NCI-H524 (cell line): ENCODE measurements at regions not wholly inside any gene's neighbourhood (a gene's known extent, or its start where the extent isn't known, plus 50 kb on each side); places are given as distances from the start of the nearest gene placed in this dataset.

Experiments
- DNase-seq, 2 experiments: peaks; one replicate each; lab custom pipeline; 2025; lab: John Stamatoyannopoulos, UW

GRCh38 chr7:25553580-25554291 lies 325.4 kb upstream of the NPVF start:
- no peak for DNase-seq

- DNase-seq, result no peak
Measured at GRCh38 chr7:25557379-25557917, 329.2 kb upstream of the NPVF start.

DNA sequence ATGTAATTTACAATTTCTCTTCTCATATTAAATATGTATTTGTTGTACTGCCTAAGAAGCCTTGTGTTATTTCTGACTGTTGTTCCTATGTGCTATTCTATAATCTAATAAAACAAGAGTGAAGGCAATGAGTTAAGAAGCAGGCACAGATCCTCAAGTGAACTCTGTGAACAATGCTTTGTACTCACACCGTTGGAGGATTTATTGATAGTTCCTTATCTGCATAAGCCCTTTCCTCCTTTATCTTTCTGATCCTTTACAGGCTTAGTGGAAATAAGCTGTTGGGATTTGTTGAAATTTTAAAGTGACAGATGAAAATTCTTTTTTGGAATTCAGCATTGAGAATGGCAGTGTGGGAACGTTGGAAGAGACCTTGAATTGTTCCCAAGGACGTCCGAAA lies 329.6 kb upstream of the NPVF start:
- DNase-seq, result no peak

GRCh38 chr7:25558605-25559004 lies 330.3 kb upstream of the NPVF start:
- no peak for DNase-seq

DNA sequence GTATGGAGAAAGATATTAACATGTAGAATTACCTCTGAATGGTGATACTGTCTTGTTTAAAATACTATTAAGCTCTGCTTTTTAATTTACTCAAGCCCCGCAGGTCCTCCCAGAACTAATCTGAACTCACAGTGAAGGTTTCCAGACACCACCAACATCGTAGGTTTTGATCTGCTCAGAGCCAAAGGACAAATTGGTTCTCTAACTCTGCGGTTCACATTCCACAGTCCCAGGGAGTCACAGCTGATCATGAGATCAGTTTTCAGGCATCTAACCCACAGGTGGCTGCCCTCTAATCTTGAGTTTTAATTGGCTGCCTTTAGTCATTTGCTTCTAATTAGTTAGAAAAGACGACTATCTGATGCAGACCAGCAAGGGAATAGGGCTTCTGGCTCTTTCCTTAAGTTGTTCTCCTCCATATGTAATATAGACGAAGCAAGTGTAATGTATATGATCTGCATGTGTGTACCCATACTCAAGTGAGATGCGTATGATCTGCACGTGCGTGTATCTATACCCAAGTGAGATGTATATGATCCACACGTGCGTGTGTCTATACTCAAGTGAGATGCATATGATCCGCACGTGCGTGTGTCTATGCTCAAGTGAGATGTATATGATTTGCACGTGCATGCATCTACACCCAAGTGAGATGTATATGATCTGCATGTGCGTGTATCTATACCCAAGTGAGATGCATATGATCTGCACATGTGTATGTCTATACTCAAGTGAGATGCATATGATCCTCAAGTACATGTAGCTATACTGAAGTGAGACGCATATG lies 331.5 kb upstream of the NPVF start:
- DNase-seq, result no peak

GRCh38 chr7:25562673-25563182 lies 334.4 kb upstream of the NPVF start:
- peak in 1 of 2 experiments; percentile 46 for DNase-seq

- DNase-seq, result no peak
Measured at GRCh38 chr7:25565002-25565401, 336.7 kb upstream of the NPVF start.

- DNase-seq, result peak; percentile 14 to 59
Measured at GRCh38 chr7:25565949-25566348, 337.7 kb upstream of the NPVF start.

DNA sequence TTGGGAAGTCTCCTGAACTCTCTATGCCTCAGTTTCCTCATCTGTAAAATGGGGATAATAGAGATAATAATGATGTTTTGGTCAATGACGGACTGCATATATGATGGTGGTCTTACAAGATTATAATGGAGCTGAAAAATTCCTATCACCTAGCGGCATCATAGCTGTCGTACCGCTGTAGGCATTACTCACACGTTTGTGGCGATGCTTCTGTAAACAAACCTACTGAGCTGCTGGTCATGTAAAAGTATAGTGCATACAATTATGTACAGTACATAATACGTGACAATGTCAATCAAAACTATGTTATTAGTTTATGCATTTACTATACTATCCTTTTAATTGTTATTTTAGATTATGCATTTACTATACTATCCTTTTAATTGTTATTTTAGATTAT lies 339.1 kb upstream of the NPVF start:
- no peak for DNase-seq

- DNase-seq, result no peak
Measured at GRCh38 chr7:25569765-25570164, 341.5 kb upstream of the NPVF start.

DNA sequence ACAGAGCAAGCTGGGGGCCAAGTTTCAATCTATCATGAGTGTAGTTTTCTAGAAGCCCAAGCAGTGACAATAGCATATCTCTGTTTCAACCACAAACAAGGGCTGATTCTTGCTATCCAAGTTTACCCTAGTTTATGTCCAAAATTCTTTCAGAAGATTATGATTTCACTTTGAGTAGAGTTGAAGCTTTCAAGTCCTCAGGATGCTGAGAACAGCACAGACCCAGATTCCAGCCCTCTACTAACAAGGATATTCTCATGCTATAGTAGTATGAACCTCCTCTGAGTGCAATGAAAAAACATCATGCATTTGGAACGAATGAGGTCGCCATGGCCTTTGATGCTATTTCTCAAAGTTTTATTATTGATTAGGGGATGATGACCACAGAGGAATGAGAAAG lies 344.1 kb upstream of the NPVF start:
- no peak for DNase-seq

GRCh38 chr7:25574828-25575227 lies 346.5 kb upstream of the NPVF start:
- no peak for DNase-seq

GRCh38 chr7:25575634-25576033 lies 347.3 kb upstream of the NPVF start:
- DNase-seq, result no peak

GRCh38 chr7:25578991-25579777 lies 350.9 kb upstream of the NPVF start:
- DNase-seq, result no peak

- no peak for DNase-seq
Measured at GRCh38 chr7:25579778-25580075, 351.4 kb upstream of the NPVF start.

- no peak for DNase-seq
Measured at GRCh38 chr7:25580141-25580540, 351.9 kb upstream of the NPVF start.

DNA sequence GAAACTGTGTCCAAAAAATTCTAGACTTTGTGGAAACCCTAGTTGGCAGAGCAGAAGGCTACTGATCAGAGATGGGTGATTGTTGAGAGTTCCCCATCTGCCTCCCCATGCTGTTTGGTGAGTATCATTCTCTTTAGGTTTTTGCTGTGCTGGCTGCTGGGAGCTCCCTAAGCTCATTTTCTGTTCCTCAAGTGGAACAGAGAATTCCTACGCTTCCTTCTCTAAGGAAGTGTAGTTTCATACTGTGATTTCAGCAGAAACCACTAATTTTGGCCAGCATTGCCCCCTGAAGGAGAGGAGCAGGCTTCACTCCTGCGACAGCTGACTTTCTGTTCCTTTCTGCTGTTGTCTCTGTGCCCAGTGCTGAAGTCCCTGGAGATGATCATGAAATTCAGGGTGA lies 355.3 kb upstream of the NPVF start:
- DNase-seq, result peak in 1 of 2 experiments; percentile 47

- no peak for DNase-seq
Measured at GRCh38 chr7:25584112-25584938, 356.0 kb upstream of the NPVF start.

DNA sequence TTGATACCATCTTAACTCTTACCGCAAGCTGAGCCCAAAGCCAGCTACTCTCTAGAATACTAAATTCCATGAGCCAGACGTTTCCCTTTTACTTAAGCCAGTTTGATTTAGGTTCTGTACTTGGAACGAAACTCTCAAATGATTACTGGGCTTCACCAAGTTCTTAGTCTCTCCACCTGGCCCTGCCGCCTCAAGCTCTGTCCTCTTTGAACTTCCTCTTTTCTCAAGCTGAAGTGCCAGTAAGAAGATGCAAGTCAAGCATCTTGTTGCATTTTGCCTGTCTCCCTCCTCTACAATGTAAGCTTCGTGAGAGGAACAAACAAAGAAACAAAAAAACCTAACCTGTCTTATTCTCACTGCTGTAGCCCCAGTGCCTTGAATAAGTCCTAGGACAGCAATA lies 358.2 kb upstream of the NPVF start:
- no peak for DNase-seq

DNA sequence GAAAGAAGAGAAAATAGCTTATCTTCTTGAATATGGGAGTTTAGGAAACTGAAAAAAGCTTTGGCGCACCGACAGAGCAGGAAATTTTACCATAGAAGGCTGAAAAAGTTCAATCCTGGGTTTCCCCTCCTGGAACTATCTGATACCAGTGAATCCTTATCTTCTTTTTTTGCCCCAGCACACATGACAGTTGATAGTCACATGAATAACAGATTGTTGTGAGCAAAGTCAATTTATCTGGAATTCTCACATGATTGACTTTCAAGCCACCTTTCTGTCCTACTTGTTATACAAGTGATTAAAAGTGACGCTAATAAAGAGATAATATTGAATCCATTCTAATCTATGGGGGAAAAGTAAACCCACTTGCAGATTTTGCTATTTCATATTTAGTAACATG lies 365.8 kb upstream of the NPVF start:
- DNase-seq, result no peak

DNA sequence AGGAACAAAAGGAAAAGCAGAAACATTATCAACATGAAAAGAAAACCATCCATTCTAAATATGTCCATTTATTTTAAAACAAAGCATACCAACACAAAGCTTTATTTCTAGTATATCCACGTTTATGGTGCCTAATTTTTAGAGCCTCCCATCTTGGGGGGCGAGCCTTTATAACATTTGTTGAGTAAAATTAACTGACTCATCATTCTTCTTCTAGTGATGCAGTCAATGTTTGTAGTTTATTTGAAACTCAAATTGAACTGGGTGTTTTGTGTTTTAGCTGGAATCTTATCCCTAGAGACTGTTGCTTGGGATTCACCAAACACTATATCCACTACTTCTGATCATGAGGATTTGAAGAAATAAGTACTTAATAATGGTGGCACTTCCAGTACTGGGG lies 366.4 kb upstream of the NPVF start:
- DNase-seq, result no peak

GRCh38 chr7:25595996-25596395 lies 367.7 kb upstream of the NPVF start:
- no peak for DNase-seq
